Keratinocyte (primary cell): ENCODE measurements at regions not wholly inside any gene's neighbourhood (a gene's known extent, or its start where the extent isn't known, plus 50 kb on each side); places are given as distances from the start of the nearest gene placed in this dataset.

Experiments
- CTCF ChIP-seq, 3 experiments: IDR thresholded peaks in 1 of 3; conservative IDR thresholded peaks in 1 of 3; optimal IDR thresholded peaks in 1 of 3; 2 replicates in 2 of 3; 3 replicates in 1 of 3; pipeline versions ENCODE3 to v1.5.1; 2011; ENCODE audit warnings: low read length in 3 of 3, mild to moderate bottlenecking in 3 of 3, moderate library complexity in 2 of 3, control low read depth in 1 of 3, inconsistent platforms in 1 of 3; ENCODE audit not compliant: insufficient read depth in 2 of 3; ENCODE audit errors: extremely low read depth in 1 of 3
- EZH2 ChIP-seq: IDR thresholded peaks from one replicate; pipeline ENCODE4 v1.6.1; 2012; ENCODE audit warnings: inconsistent platforms, mild to moderate bottlenecking, low read length, moderate library complexity

- TF ChIP-seq CTCF (optimal IDR thresholded peaks at IDR 0.05 in 1 of 3, IDR thresholded peaks at IDR 0.05 in 1 of 3, conservative IDR thresholded peaks at IDR 0.05 in 1 of 3; ENCODE audit: extremely low read depth in 1 of 3, insufficient read depth in 2 of 3, low read length in 3 of 3) (no peak), EZH2 (no peak)
Observed at GRCh38 chr1:61593331-61593730, 131.6 kb downstream of the TM2D1 start.
